NCI-H774 (cell line): ENCODE measurements at regions not wholly inside any gene's neighbourhood (a gene's known extent, or its start where the extent isn't known, plus 50 kb on each side); places are given as distances from the start of the nearest gene placed in this dataset.

Experiments
- DNase-seq: peaks from one replicate; lab custom pipeline; 2025; lab: John Stamatoyannopoulos, UW

GRCh38 chr3:13209634-13209997 lies 136.4 kb upstream of the IQSEC1 start:
- DNase-seq: no peak

DNA sequence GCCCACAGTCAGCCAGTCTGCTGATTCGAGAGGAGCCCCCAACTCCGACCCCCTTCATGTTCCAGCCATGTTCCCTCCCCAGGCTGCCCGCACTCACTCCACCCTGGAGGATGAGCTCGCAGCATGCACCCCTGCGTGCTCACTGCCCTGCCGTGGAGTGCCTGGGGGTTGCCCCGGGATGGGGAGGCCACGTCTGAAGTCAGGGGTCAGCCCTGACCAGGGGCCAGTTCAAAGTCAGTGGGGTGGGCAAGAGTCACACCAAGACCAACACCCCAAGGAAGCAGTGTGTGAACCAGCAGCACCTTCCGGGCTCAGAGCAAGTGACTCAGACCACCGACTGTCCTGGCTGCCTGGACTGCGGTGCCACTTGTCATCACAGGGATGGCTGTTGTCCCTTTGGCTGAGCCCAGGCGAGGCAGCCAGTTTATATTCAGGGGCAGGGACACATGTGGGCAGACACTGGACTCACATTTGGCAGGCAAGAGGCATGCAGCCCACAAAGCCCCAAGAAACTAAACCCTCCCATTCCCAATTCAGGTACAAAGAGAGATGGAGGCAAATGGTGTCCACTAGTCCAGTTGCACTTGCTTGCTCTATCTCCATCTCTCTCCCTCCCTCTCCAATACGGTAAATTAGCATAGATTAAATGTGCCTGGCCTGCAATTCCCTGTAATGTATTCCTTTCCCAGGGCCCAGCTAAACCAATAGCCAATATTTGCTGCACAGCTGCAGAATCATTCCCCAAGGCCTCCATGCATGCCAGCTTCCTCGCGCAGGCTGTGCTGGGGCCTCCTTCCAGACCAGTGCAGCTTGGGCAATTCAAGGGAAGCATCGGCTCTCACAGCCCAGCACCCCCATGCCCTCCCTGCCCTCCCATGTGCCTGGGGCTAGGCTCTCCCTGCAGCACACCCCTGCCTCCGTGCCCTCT lies 135.7 kb upstream of the IQSEC1 start:
- no peak for DNase-seq

DNA sequence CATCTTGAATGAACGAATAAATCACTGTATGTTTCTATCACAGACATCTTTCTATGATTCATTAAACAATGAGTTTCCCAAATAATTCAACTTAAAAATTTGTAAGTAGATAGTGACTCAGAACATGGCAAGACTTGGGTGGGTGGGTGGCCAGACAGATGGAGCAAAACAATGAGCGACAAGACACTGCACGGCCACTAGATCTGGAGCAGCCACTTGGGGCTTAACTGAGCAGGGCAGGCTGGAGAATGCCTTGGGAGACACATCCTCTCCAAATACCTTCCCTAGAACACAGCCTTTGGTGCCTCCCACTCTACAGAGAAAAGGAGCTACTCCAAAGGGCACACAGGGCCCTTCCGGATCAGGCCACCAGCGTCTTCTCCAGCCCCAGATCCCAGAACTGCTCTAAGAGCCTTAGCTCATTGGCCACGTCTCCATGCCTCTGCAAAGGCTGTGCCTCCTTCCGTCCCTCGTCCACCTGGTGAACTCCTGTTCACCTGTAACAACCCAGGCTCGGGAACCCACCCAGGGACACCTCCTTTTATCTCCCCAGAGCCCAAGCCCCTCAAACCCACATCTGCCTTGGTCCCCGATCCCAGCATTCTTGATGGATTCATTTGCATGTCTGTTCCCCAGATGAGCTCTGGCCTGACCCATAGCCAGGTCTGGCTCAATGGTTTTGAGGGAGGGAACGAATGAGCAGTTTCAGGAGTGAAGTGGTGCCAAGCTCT lies 134.9 kb upstream of the IQSEC1 start:
- no peak for DNase-seq

GRCh38 chr3:13207578-13207922 lies 134.3 kb upstream of the IQSEC1 start:
- no peak for DNase-seq

DNA sequence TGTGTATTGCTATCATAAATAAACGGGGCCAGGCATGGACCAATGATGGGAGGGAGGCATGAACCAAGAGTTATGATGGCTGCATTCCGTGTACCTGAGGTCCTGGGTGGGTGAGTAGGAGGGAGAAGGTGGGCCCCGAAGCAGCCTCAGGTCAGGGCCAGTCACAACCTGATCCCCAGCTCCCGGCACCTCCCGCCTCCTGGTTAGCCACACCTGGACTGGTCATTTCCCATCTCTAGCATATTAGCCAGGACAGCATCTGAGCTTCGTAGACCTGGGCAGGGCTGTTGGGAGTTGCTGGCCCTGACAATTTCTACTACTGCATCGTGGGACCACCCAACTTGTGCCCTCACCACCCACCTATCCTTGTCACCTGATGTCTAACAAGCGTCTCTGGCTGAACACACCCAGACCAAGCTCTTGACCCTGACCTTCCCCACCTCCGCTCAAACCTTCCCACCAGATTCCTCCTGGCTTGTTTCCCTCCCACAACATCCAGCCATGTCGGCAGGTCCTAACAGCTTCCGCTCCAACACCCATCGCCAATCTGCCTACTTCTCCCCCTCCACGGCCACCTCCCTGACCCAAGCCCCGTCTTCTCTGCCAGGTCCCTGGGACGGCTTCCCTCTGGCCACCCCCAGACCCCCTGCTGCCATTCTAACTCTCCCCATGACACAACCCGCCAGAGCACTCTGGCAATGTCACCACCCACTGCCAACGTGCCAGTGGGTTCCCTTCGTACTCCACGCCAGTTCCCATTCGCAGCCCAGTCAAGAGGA lies 133.8 kb upstream of the IQSEC1 start:
- no peak for DNase-seq

DNA sequence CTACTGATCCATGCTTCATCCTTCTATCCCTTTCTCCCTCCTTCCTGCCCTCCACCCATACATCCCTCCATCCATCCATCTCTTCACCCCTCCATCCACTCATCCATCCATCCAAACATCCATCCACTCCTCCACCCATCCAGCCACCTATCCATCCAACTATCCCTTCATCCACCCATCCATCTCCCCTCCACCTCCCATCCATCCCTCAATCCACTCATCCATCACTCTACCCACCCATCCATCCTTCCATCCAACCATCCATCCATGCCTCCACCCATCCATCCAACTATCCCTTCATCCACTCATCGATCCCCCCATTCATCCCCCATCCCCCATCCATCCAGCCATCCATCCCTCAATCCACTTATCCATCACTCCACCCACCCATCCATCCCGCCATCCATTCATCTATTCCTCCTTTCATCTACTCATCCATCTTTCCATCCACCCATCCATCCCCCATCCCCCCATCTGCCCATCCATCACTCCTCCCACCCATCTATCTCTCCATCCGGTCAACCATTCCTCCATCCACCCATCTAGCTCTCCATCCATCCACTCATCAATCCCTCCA lies 132.4 kb upstream of the IQSEC1 start:
- no peak for DNase-seq

GRCh38 chr3:13204177-13204581 lies 130.9 kb upstream of the IQSEC1 start:
- no peak for DNase-seq

GRCh38 chr3:13203398-13204176 lies 130.4 kb upstream of the IQSEC1 start:
- no peak for DNase-seq

DNA sequence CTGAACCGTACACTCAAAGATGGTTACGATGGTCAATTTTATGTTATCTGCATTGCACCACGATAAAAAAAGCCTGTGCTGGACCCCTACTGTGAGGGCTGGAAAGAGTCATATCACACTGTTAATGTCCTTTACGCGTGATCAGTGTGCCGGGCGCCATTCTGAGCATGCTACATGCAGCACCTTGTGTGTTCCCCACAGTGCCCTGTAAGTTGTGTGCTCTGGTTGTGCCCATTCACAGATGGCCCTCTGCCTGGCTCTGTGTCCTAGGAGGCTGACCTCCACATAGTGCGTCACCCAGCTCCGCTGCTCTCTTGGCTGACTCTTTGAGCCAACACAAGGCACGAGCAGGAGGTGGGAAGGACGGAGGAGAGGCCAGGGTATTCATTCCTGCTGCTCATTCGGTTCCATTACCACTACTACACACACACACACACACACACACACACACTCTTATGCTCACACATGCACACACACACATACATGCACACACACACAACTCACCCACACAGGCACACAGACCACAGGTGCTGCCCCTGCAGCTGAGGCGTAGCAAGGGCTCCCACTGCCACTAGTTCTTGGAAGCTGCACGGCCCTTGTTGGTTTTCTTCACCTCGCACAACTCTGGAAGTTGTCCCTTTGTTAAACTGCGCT lies 129.6 kb upstream of the IQSEC1 start:
- no peak for DNase-seq

- DNase-seq: no peak
Measured at GRCh38 chr3:13201851-13202250, 128.6 kb upstream of the IQSEC1 start.

DNA sequence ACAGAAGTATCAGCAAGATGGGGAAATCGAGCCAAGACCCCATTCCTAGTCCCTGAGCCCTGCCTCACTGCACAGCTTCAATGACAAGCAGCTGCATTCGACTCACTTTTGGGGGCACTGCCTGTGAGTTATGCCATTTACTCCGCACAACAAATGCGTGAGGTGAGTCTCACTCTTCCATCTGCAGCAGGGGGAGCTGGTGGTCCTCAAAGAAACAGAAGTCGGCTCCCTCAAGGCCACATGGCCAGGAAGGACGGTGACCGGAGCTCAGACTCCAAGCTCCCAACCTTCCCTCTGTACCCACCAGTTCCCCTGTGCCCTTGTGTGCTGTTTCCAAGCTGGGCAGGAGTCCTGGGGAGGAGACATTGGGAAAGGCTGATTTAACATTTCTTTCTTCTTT lies 127.7 kb upstream of the IQSEC1 start:
- DNase-seq: no peak

DNA sequence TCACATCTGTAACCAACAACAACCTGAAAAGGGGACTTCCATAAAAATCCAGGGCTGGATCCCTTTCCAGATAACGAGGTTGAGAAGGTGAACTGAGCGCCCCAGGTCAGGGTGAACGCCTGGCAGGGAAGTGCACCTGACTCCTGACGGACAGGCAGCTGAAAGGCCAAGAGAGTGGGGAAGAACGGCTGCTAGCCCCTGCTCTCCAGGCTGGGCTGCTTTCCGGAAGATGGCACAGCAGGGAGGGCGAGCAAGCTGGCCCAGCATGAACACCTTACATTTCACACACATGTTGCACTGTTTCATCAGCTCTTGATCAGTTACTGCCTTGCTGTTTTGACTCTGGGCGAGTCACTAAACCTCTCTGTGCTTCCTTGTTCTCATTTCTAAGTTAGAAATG lies 127.2 kb upstream of the IQSEC1 start:
- no peak for DNase-seq

- no peak for DNase-seq
Measured at GRCh38 chr3:13199899-13200451, 126.7 kb upstream of the IQSEC1 start.

DNA sequence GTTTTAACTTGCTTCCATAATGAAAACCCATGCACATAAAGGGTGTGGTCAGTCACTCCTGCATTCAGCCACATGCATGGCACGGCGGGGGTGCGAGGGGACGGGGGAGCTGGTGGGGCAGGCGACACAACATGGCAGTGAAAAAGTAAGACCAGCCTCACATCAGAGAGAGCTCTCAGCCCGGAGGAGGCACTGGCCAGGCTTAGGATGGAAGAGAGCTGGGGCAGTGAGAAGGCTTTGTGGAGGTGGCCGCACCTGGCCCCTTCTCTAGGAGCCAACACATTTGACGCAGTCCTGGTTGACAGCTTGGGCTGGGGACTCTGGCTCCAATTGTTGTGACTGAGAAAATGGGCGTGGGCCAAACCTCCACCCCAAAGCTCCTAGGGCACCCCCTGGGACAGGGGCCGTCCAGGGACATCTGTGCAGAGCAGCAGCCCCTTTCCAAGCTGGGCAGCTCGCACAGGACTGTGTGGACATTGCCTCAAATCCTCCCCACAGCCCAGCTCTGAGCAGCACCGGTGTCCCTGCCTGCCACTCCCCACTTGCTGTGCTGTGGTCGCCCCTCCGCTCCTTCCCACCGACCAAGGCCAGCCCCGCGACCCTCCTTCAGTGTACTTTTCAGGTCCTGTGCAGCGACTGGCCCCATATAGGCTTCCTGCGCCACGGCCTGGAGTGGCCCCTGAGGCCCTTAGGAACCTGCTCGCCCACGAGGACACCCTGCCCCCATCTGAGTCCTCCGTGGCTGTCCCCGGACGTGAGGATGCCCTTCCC lies 126.0 kb upstream of the IQSEC1 start:
- DNase-seq: no peak

GRCh38 chr3:13198264-13198879 lies 125.1 kb upstream of the IQSEC1 start:
- DNase-seq: no peak

- no peak for DNase-seq
Measured at GRCh38 chr3:13197795-13198194, 124.6 kb upstream of the IQSEC1 start.

DNA sequence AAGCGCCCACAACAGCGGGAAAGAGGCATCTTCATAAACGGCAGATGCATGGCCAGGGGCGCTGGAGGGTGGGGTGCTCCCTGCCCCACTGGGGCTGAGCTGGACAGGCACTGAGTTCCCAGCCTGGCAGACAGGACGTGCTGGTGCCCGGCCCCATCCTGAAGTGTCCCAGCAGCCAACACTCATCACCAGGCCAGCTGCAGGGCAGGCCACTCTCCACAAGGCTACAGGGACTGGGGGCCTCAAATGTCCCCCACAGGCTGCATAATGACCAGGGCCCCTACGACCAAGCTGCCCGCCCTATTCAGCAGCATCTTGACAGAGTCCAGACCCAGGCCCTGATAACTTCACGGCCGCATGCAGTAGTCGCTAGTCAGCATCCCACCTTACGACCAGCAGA lies 124.1 kb upstream of the IQSEC1 start:
- DNase-seq: no peak

DNA sequence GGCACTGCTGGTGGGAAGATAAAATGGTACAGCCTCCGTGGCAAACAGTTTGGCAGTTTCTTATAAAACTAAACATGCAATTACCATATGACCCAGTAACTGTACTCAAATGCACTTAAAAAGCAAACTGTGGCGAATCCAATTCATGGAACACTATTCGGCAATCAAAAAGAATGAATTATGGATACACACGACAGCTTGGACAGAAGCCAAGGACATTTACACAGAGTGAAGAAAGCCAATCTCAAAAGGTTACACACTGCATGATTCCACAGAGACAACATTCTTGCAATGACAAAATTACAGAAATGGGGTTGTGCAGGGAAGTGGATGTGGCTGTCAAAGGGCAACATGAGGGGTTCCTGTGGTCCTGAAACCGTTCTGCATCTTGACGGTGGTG lies 122.1 kb upstream of the IQSEC1 start:
- no peak for DNase-seq
